Karpas-422 (cell line): ENCODE measurements at regions not wholly inside any gene's neighbourhood (a gene's known extent, or its start where the extent isn't known, plus 50 kb on each side); places are given as distances from the start of the nearest gene placed in this dataset.
"Not testable (repeated sequence)": the region's sequence is repeated elsewhere in the genome, so short reads cannot be mapped to it uniquely, and the experiment has no call there.

Experiments
- DNase-seq: peaks from one replicate; pipeline ENCODE4 v3.0.0-alpha.2; 2015
- H2AFZ ChIP-seq: fragments of 200-600 bp; sonication (generic); 2 replicates; pipeline ENCODE4 v1.6.1; 2014; ENCODE audit warnings: antibody characterized with exemption, low read length, mixed read lengths
- H3K27ac ChIP-seq: fragments of 200-600 bp; sonication (generic); 2 replicates; pipeline ENCODE4 v1.5.1; 2014; ENCODE audit warnings: mild to moderate bottlenecking, low read length, moderate library complexity
- H3K27me3 ChIP-seq: fragments of 200-600 bp; sonication (generic); 2 replicates; pipeline ENCODE4 v1.6.1; 2014; ENCODE audit warnings: low read length, mixed read lengths
- H3K36me3 ChIP-seq: fragments of 200-600 bp; sonication (generic); 2 replicates; pipeline ENCODE4 v1.6.1; 2014; ENCODE audit warnings: low read length, mixed read lengths; ENCODE audit not compliant: insufficient read depth
- H3K4me1 ChIP-seq: fragments of 200-600 bp; sonication (generic); 2 replicates; pipeline ENCODE4 v1.6.1; 2014; ENCODE audit warnings: mild to moderate bottlenecking, low read length, mixed read lengths
- H3K4me2 ChIP-seq: fragments of 200-600 bp; sonication (generic); 2 replicates; pipeline ENCODE4 v1.6.1; 2014; ENCODE audit warnings: low read length, low read depth, mild to moderate bottlenecking; ENCODE audit not compliant: poor library complexity, severe bottlenecking
- H3K4me3 ChIP-seq: fragments of 200-600 bp; sonication (generic); 2 replicates; pipeline ENCODE4 v1.5.1; 2014; ENCODE audit warnings: mild to moderate bottlenecking, antibody characterized with exemption, low read length, mixed read lengths
- H3K79me2 ChIP-seq: fragments of 200-600 bp; sonication (generic); 2 replicates; pipeline ENCODE4 v1.6.1; 2014; ENCODE audit warnings: mild to moderate bottlenecking, low read length, mixed read lengths
- H3K9ac ChIP-seq: fragments of 200-600 bp; sonication (generic); 2 replicates; pipeline ENCODE4 v1.6.0; 2014; ENCODE audit warnings: low read length
- H3K9me2 ChIP-seq: fragments of 200-600 bp; sonication (generic), shearing (Covaris generic); replicated peaks from 2 replicates; pipeline ENCODE4 v1.6.0; 2014; ENCODE audit warnings: mild to moderate bottlenecking, low read length, moderate library complexity; ENCODE audit not compliant: insufficient read depth
- H3K9me3 ChIP-seq: fragments of 300-700, 200-600 bp; sonication (generic); 2 replicates; pipeline ENCODE4 v1.6.1; 2014; ENCODE audit warnings: low read length, mixed read lengths
- H4K20me1 ChIP-seq: fragments of 200-600 bp; sonication (generic); 2 replicates; pipeline ENCODE4 v1.6.1; 2014; ENCODE audit warnings: mild to moderate bottlenecking, antibody characterized with exemption, low read length, low read depth; ENCODE audit not compliant: insufficient read depth

- H2AFZ ChIP-seq = no peak overlapping the region
- H3K79me2 ChIP-seq = no peaks in the 10 kb centered on the region
- DNase-seq = no peak
- no peaks in the 10 kb centered on the region for H4K20me1 ChIP-seq
- H3K4me1 ChIP-seq = peaks cover 12% of the 10 kb centered on the region
- no peaks in the 10 kb centered on the region for H3K9me2 ChIP-seq
- H3K9ac ChIP-seq = no peak overlapping the region
- no peak overlapping the region for H3K4me3 ChIP-seq
- H3K27ac ChIP-seq = no peak overlapping the region
- H3K9me3 ChIP-seq = no peaks in the 10 kb centered on the region
- peaks cover 2% of the 10 kb centered on the region; the same call in 1 of the 2 replicates for H3K27me3 ChIP-seq
- H3K4me2 ChIP-seq = no peak overlapping the region
- no peaks in the 10 kb centered on the region for H3K36me3 ChIP-seq
These were observed 82.3 kb upstream of the NDUFV2 start for GRCh38 chr18:9020221-9020620.

- Histone ChIP-seq H3K4me2 (no peak overlapping the region), H3K9me3 (no peaks in the 10 kb centered on the region), H4K20me1 (no peaks in the 10 kb centered on the region), H3K27ac (no peak overlapping the region), H3K79me2 (no peaks in the 10 kb centered on the region), H2AFZ (no peak overlapping the region), H3K9me2 (no peaks in the 10 kb centered on the region), H3K36me3 (no peaks in the 10 kb centered on the region), H3K4me1 (peaks cover 12% of the 10 kb centered on the region), H3K4me3 (no peak overlapping the region), H3K27me3 (peaks cover 2% of the 10 kb centered on the region; the same call in 1 of the 2 replicates), H3K9ac (no peak overlapping the region)
- no peak for DNase-seq
These were observed 81.0 kb upstream of the NDUFV2 start for GRCh38 chr18:9021458-9021857.

- Histone ChIP-seq H3K4me3 (no peak overlapping the region), H3K4me2 (no peak overlapping the region), H3K9me2 (no peaks in the 10 kb centered on the region), H3K9me3 (no peaks in the 10 kb centered on the region), H3K79me2 (no peaks in the 10 kb centered on the region), H3K27me3 (no peaks in the 10 kb centered on the region; the same call in 1 of the 2 replicates), H2AFZ (no peak overlapping the region), H3K36me3 (no peaks in the 10 kb centered on the region), H3K4me1 (peaks cover 3% of the 10 kb centered on the region), H3K9ac (no peak overlapping the region), H4K20me1 (no peaks in the 10 kb centered on the region), H3K27ac (no peak overlapping the region)
- no peak for DNase-seq
These were observed 79.9 kb upstream of the NDUFV2 start for GRCh38 chr18:9022397-9023155.

GRCh38 chr18:9024031-9024646, 78.4 kb upstream of the NDUFV2 start:
- H3K27ac ChIP-seq, H3K36me3 ChIP-seq, H3K79me2 ChIP-seq, H3K27me3 ChIP-seq, DNase-seq, H3K4me2 ChIP-seq, H3K9me3 ChIP-seq, H2AFZ ChIP-seq, H3K9ac ChIP-seq, H3K4me1 ChIP-seq, H3K9me2 ChIP-seq, H4K20me1 ChIP-seq, H3K4me3 ChIP-seq: not testable (repeated sequence)

GRCh38 chr18:9025091-9025838, 77.2 kb upstream of the NDUFV2 start:
- H2AFZ ChIP-seq = no peak overlapping the region
- H3K27me3 ChIP-seq = no peaks in the 10 kb centered on the region
- H3K4me1 ChIP-seq = no peaks in the 10 kb centered on the region
- H3K79me2 ChIP-seq = no peaks in the 10 kb centered on the region
- H3K4me3 ChIP-seq = no peak overlapping the region
- H3K27ac ChIP-seq = no peak overlapping the region
- H3K9ac ChIP-seq = no peak overlapping the region
- no peaks in the 10 kb centered on the region for H3K9me3 ChIP-seq
- H3K9me2 ChIP-seq = no peaks in the 10 kb centered on the region
- H4K20me1 ChIP-seq = no peaks in the 10 kb centered on the region
- H3K4me2 ChIP-seq = no peak overlapping the region
- no peaks in the 10 kb centered on the region for H3K36me3 ChIP-seq
- DNase-seq = no peak

- no peak overlapping the region for H3K4me3 ChIP-seq
- no peaks in the 10 kb centered on the region for H3K36me3 ChIP-seq
- no peaks in the 10 kb centered on the region for H3K9me3 ChIP-seq
- H4K20me1 ChIP-seq = no peaks in the 10 kb centered on the region
- no peak overlapping the region for H3K9ac ChIP-seq
- DNase-seq = no peak
- no peaks in the 10 kb centered on the region for H3K27me3 ChIP-seq
- no peak overlapping the region for H2AFZ ChIP-seq
- H3K9me2 ChIP-seq = no peaks in the 10 kb centered on the region
- H3K4me1 ChIP-seq = no peaks in the 10 kb centered on the region
- no peak overlapping the region for H3K4me2 ChIP-seq
- H3K79me2 ChIP-seq = no peaks in the 10 kb centered on the region
- H3K27ac ChIP-seq = no peak overlapping the region
These were observed 73.4 kb upstream of the NDUFV2 start for GRCh38 chr18:9029131-9029530.

GRCh38 chr18:9032519-9032918, 70.0 kb upstream of the NDUFV2 start:
- H3K79me2 ChIP-seq = no peaks in the 10 kb centered on the region
- H2AFZ ChIP-seq = no peak overlapping the region
- H3K4me1 ChIP-seq = no peaks in the 10 kb centered on the region
- H3K27me3 ChIP-seq = no peaks in the 10 kb centered on the region
- no peak overlapping the region for H3K9ac ChIP-seq
- no peak overlapping the region for H3K27ac ChIP-seq
- H3K36me3 ChIP-seq = no peaks in the 10 kb centered on the region
- H3K9me3 ChIP-seq = no peaks in the 10 kb centered on the region
- H3K4me3 ChIP-seq = no peak overlapping the region
- DNase-seq = no peak
- no peaks in the 10 kb centered on the region for H4K20me1 ChIP-seq
- no peaks in the 10 kb centered on the region for H3K9me2 ChIP-seq
- no peak overlapping the region for H3K4me2 ChIP-seq

- Histone ChIP-seq H3K9ac (no peak overlapping the region), H3K27me3 (no peaks in the 10 kb centered on the region), H3K36me3 (no peaks in the 10 kb centered on the region), H3K4me2 (no peak overlapping the region), H3K27ac (no peak overlapping the region), H4K20me1 (no peaks in the 10 kb centered on the region), H2AFZ (no peak overlapping the region), H3K79me2 (no peaks in the 10 kb centered on the region), H3K4me1 (no peaks in the 10 kb centered on the region), H3K9me3 (no peaks in the 10 kb centered on the region), H3K9me2 (no peaks in the 10 kb centered on the region), H3K4me3 (no peak overlapping the region)
- no peak for DNase-seq
These were observed 64.1 kb upstream of the NDUFV2 start for GRCh38 chr18:9038277-9038871.
